Activated naive CD4-positive, alpha-beta T cell treated with anti-CD3 and anti-CD28 coated beads, Interleukin-2, amount 10 ng/mL, durations not matched to agents 7 days and 5 days (primary cell): ENCODE measurements at regions not wholly inside any gene's neighbourhood (a gene's known extent, or its start where the extent isn't known, plus 50 kb on each side); places are given as distances from the start of the nearest gene placed in this dataset.

Experiments
- CTCF ChIA-PET: fragments of 350-600 bp; sonication (Branson Sonifier 250); formaldehyde crosslinking; loops from one replicate; lab custom pipeline; 2021; ENCODE audit warnings: antibody characterized with exemption; lab: Charles Lee
- DNase-seq: peaks from one replicate; pipeline ENCODE4 v3.0.0-alpha.2; 2020
- H3K27ac Mint-ChIP-seq: one replicate; pipeline ENCODE4 v1.8.0; 2021; ENCODE audit warnings: mild to moderate bottlenecking, moderate library complexity, mixed read lengths
- H3K27me3 Mint-ChIP-seq: one replicate; pipeline ENCODE4 v1.8.0; 2021; ENCODE audit warnings: mild to moderate bottlenecking, mixed read lengths
- H3K36me3 Mint-ChIP-seq: one replicate; pipeline ENCODE4 v1.8.0; 2021; ENCODE audit warnings: mixed read lengths
- H3K4me1 Mint-ChIP-seq: one replicate; pipeline ENCODE4 v1.8.0; 2021; ENCODE audit warnings: mixed read lengths
- H3K4me3 Mint-ChIP-seq: one replicate; pipeline ENCODE4 v1.8.0; 2021; ENCODE audit warnings: mild to moderate bottlenecking, moderate library complexity, mixed read lengths
- H3K9me3 Mint-ChIP-seq: one replicate; pipeline ENCODE4 v1.8.0; 2021; ENCODE audit warnings: mixed read lengths

GRCh38 chr6:128573036-128573435, 52.6 kb upstream of the PTPRK start:
- Mint-ChIP-seq H3K4me3 (no peak overlapping the region), H3K9me3 (peaks cover 2% of the 10 kb centered on the region), H3K36me3 (no peaks in the 10 kb centered on the region), H3K27ac (no peak overlapping the region), H3K27me3 (peaks cover 4% of the 10 kb centered on the region), H3K4me1 (peaks cover 6% of the 10 kb centered on the region)
- no peak for DNase-seq
- CTCF ChIA-PET = no interaction called here

GRCh38 chr6:128572294-128572693, 51.9 kb upstream of the PTPRK start:
- CTCF ChIA-PET = no interaction called here
- no peak overlapping the region for H3K27ac Mint-ChIP-seq
- H3K27me3 Mint-ChIP-seq = peaks cover 4% of the 10 kb centered on the region
- no peak for DNase-seq
- no peaks in the 10 kb centered on the region for H3K36me3 Mint-ChIP-seq
- no peak overlapping the region for H3K4me3 Mint-ChIP-seq
- H3K9me3 Mint-ChIP-seq = peaks cover 2% of the 10 kb centered on the region
- peaks cover 6% of the 10 kb centered on the region for H3K4me1 Mint-ChIP-seq

GRCh38 chr6:128570680-128571063, 50.3 kb upstream of the PTPRK start:
- Mint-ChIP-seq H3K36me3 (no peaks in the 10 kb centered on the region), H3K4me1 (peaks cover under 1% of the 10 kb centered on the region), H3K4me3 (no peak overlapping the region), H3K27ac (no peak overlapping the region), H3K27me3 (peaks cover 4% of the 10 kb centered on the region), H3K9me3 (peaks cover 2% of the 10 kb centered on the region)
- no peak for DNase-seq
- CTCF ChIA-PET = no interaction called here

GRCh38 chr6:128569732-128570679, 49.6 kb upstream of the PTPRK start:
- Mint-ChIP-seq H3K36me3 (no peaks in the 10 kb centered on the region), H3K9me3 (peaks cover 2% of the 10 kb centered on the region), H3K27ac (no peak overlapping the region), H3K27me3 (peaks cover 4% of the 10 kb centered on the region), H3K4me1 (no peaks in the 10 kb centered on the region), H3K4me3 (no peak overlapping the region)
- CTCF ChIA-PET = no interaction called here
- no peak for DNase-seq
